Inferior parietal cortex (tissue), 1 donor: ENCODE measurements at regions not wholly inside any gene's neighbourhood (a gene's known extent, or its start where the extent isn't known, plus 50 kb on each side); places are given as distances from the start of the nearest gene placed in this dataset.
"Not testable (repeated sequence)": the region's sequence is repeated elsewhere in the genome, so short reads cannot be mapped to it uniquely, and the experiment has no call there.

Experiments used
- DNase-seq: peaks from one replicate; pipeline ENCODE4 v3.0.0-alpha.2; 2016; ENCODE audit errors: extremely low spot score

DNA sequence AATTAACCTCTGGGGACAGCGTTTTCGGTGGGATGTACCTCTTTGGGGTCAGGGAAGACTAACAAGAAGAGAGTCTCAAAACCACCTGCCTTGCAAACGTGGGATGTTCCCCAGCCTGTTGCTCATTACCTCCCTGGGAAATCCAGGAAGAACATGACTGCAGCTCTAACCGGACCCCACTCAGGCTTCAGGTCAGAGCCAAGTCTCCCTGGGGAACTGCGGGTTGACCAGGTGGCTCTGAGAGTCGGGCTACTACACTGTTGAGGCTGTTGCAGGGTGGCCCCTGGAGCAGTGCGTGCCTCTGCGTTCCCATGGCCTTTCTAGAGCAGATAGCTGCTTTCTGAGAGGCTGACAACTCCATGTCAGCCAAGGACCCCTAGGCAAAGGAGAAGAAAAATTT lies 309.1 kb downstream of the FOXL1 start:
- no peak for DNase-seq

GRCh38 chr16:86888231-86889053 lies 310.1 kb downstream of the FOXL1 start:
- no peak for DNase-seq

- not testable (repeated sequence) for DNase-seq
Measured at GRCh38 chr16:86889054-86889366, 310.7 kb downstream of the FOXL1 start.

DNA sequence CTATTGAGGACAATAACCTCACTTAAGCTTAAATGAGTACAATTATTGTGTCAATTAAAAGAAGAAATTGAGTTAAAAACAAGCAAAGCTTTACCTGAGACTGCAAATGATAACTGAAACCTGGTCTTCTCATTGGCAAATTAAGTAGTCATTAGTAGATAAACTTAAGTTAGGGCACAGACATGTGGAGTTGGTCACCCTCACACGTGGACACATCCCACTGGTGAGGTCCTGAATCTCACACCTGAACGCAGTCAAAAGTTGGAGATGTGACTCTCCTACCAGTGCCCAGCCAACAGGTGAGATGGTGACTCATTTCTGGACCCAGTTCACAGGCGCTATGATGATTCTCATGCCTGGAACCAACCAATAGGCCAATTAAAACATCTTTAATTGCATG lies 311.6 kb downstream of the FOXL1 start:
- DNase-seq, result no peak

DNA sequence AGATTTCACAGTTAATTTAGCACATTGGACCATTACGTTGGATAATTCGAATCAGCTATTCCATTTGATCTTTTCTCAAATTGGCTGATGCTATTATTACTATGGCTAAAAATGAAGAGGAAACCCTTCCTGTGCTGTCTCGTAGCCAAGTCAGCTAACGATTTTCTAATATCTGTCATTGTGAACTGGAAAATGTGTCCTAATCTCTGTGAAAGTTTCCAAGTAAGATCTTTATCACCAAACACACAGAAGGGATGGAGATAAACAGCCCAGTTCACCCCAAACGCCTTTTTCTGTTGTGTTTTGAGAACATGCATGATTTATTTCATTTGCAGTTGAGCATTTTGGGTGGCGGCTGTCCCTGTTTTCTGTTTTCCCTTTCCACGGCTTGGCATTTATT lies 312.8 kb downstream of the FOXL1 start:
- DNase-seq, result no peak

- DNase-seq, result no peak
Measured at GRCh38 chr16:86891631-86892030, 313.3 kb downstream of the FOXL1 start.

GRCh38 chr16:86892509-86892908 lies 314.2 kb downstream of the FOXL1 start:
- no peak for DNase-seq

DNA sequence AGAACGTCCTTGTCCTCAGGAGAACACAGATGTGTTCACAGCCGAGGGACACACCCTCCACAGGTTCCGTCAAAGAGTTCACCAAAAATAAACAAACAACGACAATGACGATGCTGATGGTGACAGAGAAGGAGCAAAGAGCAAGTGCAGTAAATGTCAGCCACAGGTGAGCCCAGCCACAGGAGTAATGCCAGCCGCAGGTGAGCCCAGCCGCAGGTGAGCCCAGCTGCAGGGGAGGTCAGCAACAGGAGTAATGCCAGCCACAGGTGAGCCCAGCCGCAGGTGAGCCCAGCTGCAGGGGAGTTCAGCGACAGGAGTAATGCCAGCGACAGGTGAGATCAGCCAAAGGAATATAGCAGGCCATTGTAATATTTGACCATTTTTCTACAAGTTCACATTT lies 315.2 kb downstream of the FOXL1 start:
- DNase-seq, result no peak

GRCh38 chr16:86894029-86894567 lies 315.7 kb downstream of the FOXL1 start:
- no peak for DNase-seq

- no peak for DNase-seq
Measured at GRCh38 chr16:86894925-86895324, 316.6 kb downstream of the FOXL1 start.

DNA sequence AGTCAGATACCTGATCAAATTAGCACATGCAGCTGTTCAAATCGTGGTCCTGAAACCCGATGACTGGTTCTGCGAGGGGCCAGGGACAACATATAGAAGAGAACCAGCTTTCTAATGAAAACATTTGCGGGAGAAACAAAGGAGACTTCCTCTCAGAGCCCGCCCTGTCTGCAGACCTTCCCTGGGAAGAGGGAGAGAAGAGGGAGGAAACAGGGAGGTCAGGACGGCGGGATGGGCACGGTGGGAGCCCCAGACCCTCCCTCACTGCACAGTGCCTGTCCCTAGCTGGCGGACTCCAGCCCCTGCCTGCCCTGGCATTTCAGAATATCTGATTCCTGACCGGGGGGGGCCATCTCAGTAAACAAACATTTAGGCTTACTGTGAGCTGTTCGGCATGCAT lies 317.3 kb downstream of the FOXL1 start:
- no peak for DNase-seq

DNA sequence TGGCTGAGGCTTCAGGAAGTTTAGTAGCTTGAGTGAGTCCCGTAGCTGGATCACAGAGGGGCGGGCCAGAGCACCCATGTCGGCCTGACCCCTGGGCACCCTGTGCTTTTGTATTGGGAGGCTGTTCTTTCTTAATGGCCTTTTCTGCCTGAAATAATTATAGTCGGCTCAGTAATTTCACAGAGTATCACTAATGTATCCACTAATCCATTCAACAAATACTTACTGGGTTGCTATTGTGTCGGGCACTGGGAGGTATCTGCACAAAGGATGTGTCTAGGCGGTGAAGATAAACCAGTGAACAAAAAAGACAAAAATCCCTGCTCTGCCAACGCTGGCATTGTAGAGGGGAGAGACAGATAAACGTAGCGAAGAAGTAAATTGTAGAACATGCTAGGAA lies 318.6 kb downstream of the FOXL1 start:
- DNase-seq, result no peak

GRCh38 chr16:86897486-86897885 lies 319.1 kb downstream of the FOXL1 start:
- DNase-seq, result no peak

- no peak for DNase-seq
Measured at GRCh38 chr16:86898386-86898785, 320.0 kb downstream of the FOXL1 start.

GRCh38 chr16:86899151-86899550 lies 320.8 kb downstream of the FOXL1 start:
- no peak for DNase-seq

- DNase-seq, result no peak
Measured at GRCh38 chr16:86899757-86900156, 321.4 kb downstream of the FOXL1 start.

- DNase-seq, result no peak
Measured at GRCh38 chr16:86901483-86901882, 323.1 kb downstream of the FOXL1 start.

GRCh38 chr16:86902656-86903001 lies 324.3 kb downstream of the FOXL1 start:
- DNase-seq, result no peak

DNA sequence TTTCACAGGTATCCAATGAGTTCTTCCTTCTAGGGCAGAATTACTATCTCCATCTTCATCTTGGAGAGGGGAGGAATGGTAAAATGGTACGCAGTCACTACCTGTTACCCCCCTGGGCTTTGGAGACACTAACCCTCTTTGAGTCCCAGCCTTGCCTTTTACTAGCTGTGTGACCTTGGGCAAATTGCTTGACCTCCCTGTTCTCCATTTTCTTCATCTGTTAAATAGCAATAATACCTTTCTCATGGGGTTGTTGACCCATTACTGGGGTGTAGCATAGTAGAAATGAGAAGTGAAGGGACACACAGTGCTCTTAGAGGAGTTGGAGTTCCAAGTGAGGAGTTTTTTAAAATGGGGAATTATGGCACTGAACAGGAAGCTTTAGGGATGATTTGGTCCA lies 324.7 kb downstream of the FOXL1 start:
- no peak for DNase-seq

GRCh38 chr16:86905302-86905701 lies 327.0 kb downstream of the FOXL1 start:
- DNase-seq, result no peak

- DNase-seq, result no peak
Measured at GRCh38 chr16:86906623-86907022, 328.3 kb downstream of the FOXL1 start.

GRCh38 chr16:86909359-86910160 lies 331.2 kb downstream of the FOXL1 start:
- DNase-seq, result no peak

DNA sequence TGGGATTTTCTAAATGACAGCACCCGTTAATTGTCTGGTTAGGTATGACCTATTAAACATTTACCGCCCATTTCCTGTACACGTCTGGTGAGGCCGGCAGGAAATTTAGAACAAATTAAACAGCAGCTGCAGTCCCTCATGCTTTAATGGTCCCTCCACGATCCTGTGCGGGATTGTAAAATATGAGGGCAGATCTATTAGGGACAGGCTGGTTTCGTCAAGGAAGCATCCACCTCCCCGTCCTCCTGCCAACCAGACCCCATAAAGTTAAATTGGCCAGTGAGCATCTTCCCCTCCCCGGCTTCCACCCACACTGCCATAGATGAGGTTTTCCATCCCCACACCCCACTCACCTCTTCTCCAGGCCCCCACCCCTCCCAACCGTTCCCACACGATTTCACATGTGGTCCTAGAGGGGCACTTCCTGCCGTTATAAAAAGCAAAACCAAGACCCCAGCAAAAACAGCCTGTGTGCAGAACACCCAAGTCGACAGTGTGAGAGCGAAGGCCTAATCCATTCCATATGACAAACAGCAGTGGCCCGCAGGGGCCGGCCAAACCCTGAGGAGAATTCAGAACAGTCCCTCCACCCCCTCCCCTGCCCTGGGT lies 331.9 kb downstream of the FOXL1 start:
- DNase-seq, result no peak
